ENCODE measurements at regions not wholly inside any gene's neighbourhood (a gene's known extent, or its start where the extent isn't known, plus 50 kb on each side); places are given as distances from the start of the nearest gene placed in this dataset.
A peak's percentile ranks its signal among the peaks of the same experiment; 100 is the strongest.

- no peaks in the 10 kb centered on the region for H4K20me1 ChIP-seq
- H3K27me3 ChIP-seq: no peaks in the 10 kb centered on the region
- no peak overlapping the region for H3K4me2 ChIP-seq
- H3K36me3 ChIP-seq: no peaks in the 10 kb centered on the region
- H3K4me1 ChIP-seq: peaks cover 9% of the 10 kb centered on the region
- no peak overlapping the region for H3K4me3 ChIP-seq
- TF ChIP-seq Cebpa-rat (IDR thresholded peaks at IDR 0.05): no peak
- H3K9me3 ChIP-seq: no peaks in the 10 kb centered on the region
- no peak overlapping the region for H3K9ac ChIP-seq
- no peak overlapping the region for H3K27ac ChIP-seq
Measured at GRCh38 chr5:152337484-152337883, 67.6 kb downstream of the NMUR2 start.

DNA sequence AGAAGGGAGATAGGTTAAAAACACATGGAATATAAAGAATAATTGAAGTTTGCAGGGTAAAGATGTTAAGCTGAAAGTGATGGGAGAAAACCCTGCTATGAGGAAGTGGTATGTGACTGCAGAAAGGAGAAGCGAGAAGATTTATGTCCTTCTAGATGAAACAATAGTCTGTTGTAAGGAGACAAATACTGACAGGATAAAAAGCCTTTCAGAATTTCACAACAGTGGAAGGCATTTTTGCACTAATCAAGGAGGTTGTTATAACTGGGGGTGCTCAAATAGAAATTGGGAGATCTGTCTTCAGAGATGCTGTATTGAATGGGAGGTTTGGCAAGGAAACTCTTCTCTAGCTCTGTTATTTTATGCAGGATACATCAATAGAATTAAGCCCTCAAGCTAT is 69.6 kb downstream of the NMUR2 start:
- Histone ChIP-seq H3K9me3 (no peaks in the 10 kb centered on the region), H3K27ac (no peak overlapping the region), H3K4me1 (peaks cover 20% of the 10 kb centered on the region), H3K36me3 (no peaks in the 10 kb centered on the region), H3K9ac (no peak overlapping the region), H4K20me1 (no peaks in the 10 kb centered on the region), H3K4me2 (no peak overlapping the region), H3K4me3 (no peak overlapping the region), H3K27me3 (no peaks in the 10 kb centered on the region)
- no peak for TF ChIP-seq Cebpa-rat (IDR thresholded peaks at IDR 0.05)

- no peak overlapping the region for H3K9ac ChIP-seq
- peak overlapping the region; percentile 54 for H3K4me2 ChIP-seq
- no peaks in the 10 kb centered on the region for H3K9me3 ChIP-seq
- no peaks in the 10 kb centered on the region for H4K20me1 ChIP-seq
- H3K4me1 ChIP-seq: peaks cover 20% of the 10 kb centered on the region
- H3K36me3 ChIP-seq: no peaks in the 10 kb centered on the region
- no peak overlapping the region for H3K4me3 ChIP-seq
- H3K27ac ChIP-seq: no peak overlapping the region
- no peak for TF ChIP-seq Cebpa-rat (IDR thresholded peaks at IDR 0.05)
- H3K27me3 ChIP-seq: no peaks in the 10 kb centered on the region
Measured at GRCh38 chr5:152332716-152333460, 72.2 kb downstream of the NMUR2 start.

DNA sequence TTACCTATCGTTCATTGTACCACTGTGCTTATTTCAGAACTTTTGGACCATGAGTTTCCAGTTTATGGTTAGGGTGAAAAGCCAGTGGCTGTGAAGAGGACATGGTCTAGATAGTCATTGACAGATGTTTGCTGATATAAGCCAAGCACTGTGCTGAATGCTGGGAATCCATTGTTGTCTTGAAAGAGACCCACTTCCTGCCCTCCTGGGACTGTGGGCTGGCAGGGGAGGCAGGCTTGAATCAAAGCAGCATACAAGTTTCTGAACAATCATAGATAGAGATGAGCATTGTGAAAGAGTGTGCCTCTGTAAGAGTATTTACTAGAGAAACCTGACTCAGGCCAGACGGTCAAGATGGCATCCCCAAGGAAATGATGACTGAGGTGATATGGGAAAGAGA is 73.4 kb downstream of the NMUR2 start:
- no peak for TF ChIP-seq Cebpa-rat (IDR thresholded peaks at IDR 0.05)
- Histone ChIP-seq H3K9me3 (no peaks in the 10 kb centered on the region), H4K20me1 (no peaks in the 10 kb centered on the region), H3K9ac (no peak overlapping the region), H3K4me1 (peaks cover 20% of the 10 kb centered on the region), H3K27ac (no peak overlapping the region), H3K4me3 (no peak overlapping the region), H3K27me3 (no peaks in the 10 kb centered on the region), H3K36me3 (no peaks in the 10 kb centered on the region), H3K4me2 (peak overlapping the region; percentile 54)

- no peaks in the 10 kb centered on the region for H4K20me1 ChIP-seq
- TF ChIP-seq Cebpa-rat (IDR thresholded peaks at IDR 0.05): no peak
- H3K4me2 ChIP-seq: no peak overlapping the region
- H3K9me3 ChIP-seq: no peaks in the 10 kb centered on the region
- peaks cover 20% of the 10 kb centered on the region for H3K4me1 ChIP-seq
- no peaks in the 10 kb centered on the region for H3K36me3 ChIP-seq
- H3K27me3 ChIP-seq: no peaks in the 10 kb centered on the region
- H3K4me3 ChIP-seq: no peak overlapping the region
- no peak overlapping the region for H3K9ac ChIP-seq
- no peak overlapping the region for H3K27ac ChIP-seq
Measured at GRCh38 chr5:152331006-152331405, 74.1 kb downstream of the NMUR2 start.

- no peak for TF ChIP-seq Cebpa-rat (IDR thresholded peaks at IDR 0.05)
- Histone ChIP-seq H3K36me3 (no peaks in the 10 kb centered on the region), H3K4me2 (no peak overlapping the region), H3K27ac (no peak overlapping the region), H3K27me3 (no peaks in the 10 kb centered on the region), H3K9ac (no peak overlapping the region), H3K4me1 (peaks cover 20% of the 10 kb centered on the region), H3K9me3 (no peaks in the 10 kb centered on the region), H3K4me3 (no peak overlapping the region), H4K20me1 (no peaks in the 10 kb centered on the region)
Measured at GRCh38 chr5:152329761-152330283, 75.3 kb downstream of the NMUR2 start.

GRCh38 chr5:152329207-152329606 is 75.9 kb downstream of the NMUR2 start:
- no peak for TF ChIP-seq Cebpa-rat (IDR thresholded peaks at IDR 0.05)
- Histone ChIP-seq H3K4me2 (no peak overlapping the region), H3K4me3 (no peak overlapping the region), H3K27me3 (no peaks in the 10 kb centered on the region), H3K27ac (no peak overlapping the region), H4K20me1 (no peaks in the 10 kb centered on the region), H3K9me3 (no peaks in the 10 kb centered on the region), H3K9ac (no peak overlapping the region), H3K36me3 (no peaks in the 10 kb centered on the region), H3K4me1 (peaks cover 20% of the 10 kb centered on the region)

DNA sequence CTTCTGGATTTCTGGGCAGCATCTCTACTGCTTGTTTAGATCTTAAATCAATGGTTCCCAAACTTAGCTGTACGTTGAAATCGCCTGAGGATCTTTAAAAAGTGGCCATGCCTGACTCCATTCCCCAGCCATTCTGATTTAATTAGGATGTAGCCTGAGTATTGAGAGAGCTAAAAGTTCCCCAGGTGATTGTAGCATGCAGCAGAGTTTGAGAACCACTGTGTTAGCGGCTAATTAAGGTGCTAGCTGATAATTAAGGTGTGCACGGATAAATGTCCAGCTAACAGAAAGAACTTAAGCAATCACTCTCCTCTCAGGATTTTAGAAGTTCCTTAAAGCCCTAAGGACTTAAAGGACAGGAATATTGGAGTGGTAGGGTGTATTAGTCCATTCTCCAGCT is 89.1 kb downstream of the NMUR2 start:
- Histone ChIP-seq H3K4me1 (no peaks in the 10 kb centered on the region), H3K36me3 (no peaks in the 10 kb centered on the region), H3K9me3 (no peaks in the 10 kb centered on the region), H3K4me2 (no peak overlapping the region), H4K20me1 (no peaks in the 10 kb centered on the region), H3K9ac (no peak overlapping the region), H3K4me3 (no peak overlapping the region), H3K27me3 (no peaks in the 10 kb centered on the region), H3K27ac (no peak overlapping the region)
- TF ChIP-seq Cebpa-rat (IDR thresholded peaks at IDR 0.05): no peak

GRCh38 chr5:152314196-152314829 is 90.8 kb downstream of the NMUR2 start:
- Histone ChIP-seq H4K20me1 (no peaks in the 10 kb centered on the region), H3K27ac (no peak overlapping the region), H3K4me2 (no peak overlapping the region), H3K27me3 (no peaks in the 10 kb centered on the region), H3K9ac (no peak overlapping the region), H3K4me3 (no peak overlapping the region), H3K4me1 (no peaks in the 10 kb centered on the region), H3K36me3 (no peaks in the 10 kb centered on the region), H3K9me3 (no peaks in the 10 kb centered on the region)
- TF ChIP-seq Cebpa-rat (IDR thresholded peaks at IDR 0.05): no peak

DNA sequence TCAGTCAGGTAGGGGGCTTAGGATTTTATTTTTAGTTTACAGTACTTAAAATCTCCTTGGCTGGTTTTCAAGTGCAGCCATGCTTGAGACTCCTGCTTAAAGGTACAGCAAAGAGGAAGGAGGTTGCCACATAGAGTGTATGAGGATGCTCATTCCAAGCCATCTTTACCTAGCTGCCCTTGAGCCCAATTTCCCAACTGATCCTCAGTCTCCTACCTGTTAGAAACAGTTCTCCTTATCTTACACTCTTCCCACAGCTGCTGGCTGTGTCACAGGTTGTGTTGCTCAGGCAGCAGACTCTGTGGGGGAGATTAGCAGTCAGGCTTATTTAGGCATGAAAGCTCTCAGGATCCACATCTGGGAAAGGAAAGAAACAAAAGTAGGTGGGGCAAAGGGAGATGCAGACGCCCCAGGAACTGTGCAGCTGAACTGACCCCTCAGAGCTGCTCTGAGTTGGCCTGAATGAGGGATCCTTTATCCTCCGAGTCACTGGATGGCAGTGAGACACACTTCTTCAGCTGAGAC is 95.1 kb downstream of the NMUR2 start:
- Histone ChIP-seq H3K4me3 (no peak overlapping the region), H3K27ac (no peak overlapping the region), H3K4me1 (no peaks in the 10 kb centered on the region), H3K4me2 (no peak overlapping the region), H3K36me3 (no peaks in the 10 kb centered on the region), H3K9ac (no peak overlapping the region), H4K20me1 (no peaks in the 10 kb centered on the region), H3K9me3 (no peaks in the 10 kb centered on the region), H3K27me3 (no peaks in the 10 kb centered on the region)
- TF ChIP-seq Cebpa-rat (IDR thresholded peaks at IDR 0.05): no peak

Measured in BLaER1 (cell line).